GM18858 (cell line): ENCODE measurements at regions not wholly inside any gene's neighbourhood (a gene's known extent, or its start where the extent isn't known, plus 50 kb on each side); places are given as distances from the start of the nearest gene placed in this dataset.

Experiments
- ATAC-seq: cut with Tn5 transposase; IDR thresholded peaks from one replicate; pipeline ENCODE4 v1.9.1; 2021; ENCODE audit not compliant: unreplicated experiment

GRCh38 chr18:60754413-60755009 is 381.9 kb upstream of the MC4R start:
- ATAC-seq: no peak

GRCh38 chr18:60755134-60755533 is 382.6 kb upstream of the MC4R start:
- no peak for ATAC-seq

- ATAC-seq: no peak
Measured at GRCh38 chr18:60775978-60776377, 403.4 kb upstream of the MC4R start.

GRCh38 chr18:60784161-60784560 is 411.6 kb upstream of the MC4R start:
- ATAC-seq: no peak

GRCh38 chr18:60794802-60795201 is 422.2 kb upstream of the MC4R start:
- no peak for ATAC-seq

- no peak for ATAC-seq
Measured at GRCh38 chr18:60804415-60804814, 431.8 kb upstream of the MC4R start.

GRCh38 chr18:60809937-60810336 is 437.4 kb upstream of the MC4R start:
- no peak for ATAC-seq

GRCh38 chr18:60812921-60813320 is 440.3 kb upstream of the MC4R start:
- ATAC-seq: no peak

- no peak for ATAC-seq
Measured at GRCh38 chr18:60826346-60826745, 453.8 kb upstream of the MC4R start.

GRCh38 chr18:60831971-60832370 is 459.4 kb upstream of the MC4R start:
- ATAC-seq: no peak

- ATAC-seq: no peak
Measured at GRCh38 chr18:60838677-60839076, 466.1 kb upstream of the MC4R start.

GRCh38 chr18:60846396-60846795 is 473.8 kb upstream of the MC4R start:
- no peak for ATAC-seq

GRCh38 chr18:60847517-60847916 is 474.9 kb upstream of the MC4R start:
- no peak for ATAC-seq

- ATAC-seq: no peak
Measured at GRCh38 chr18:60861575-60861974, 471.7 kb upstream of the CDH20 start.

GRCh38 chr18:60862988-60863387 is 470.2 kb upstream of the CDH20 start:
- no peak for ATAC-seq

- no peak for ATAC-seq
Measured at GRCh38 chr18:60865801-60866200, 467.4 kb upstream of the CDH20 start.

GRCh38 chr18:60870261-60871153 is 462.7 kb upstream of the CDH20 start:
- no peak for ATAC-seq

GRCh38 chr18:60872434-60872833 is 460.8 kb upstream of the CDH20 start:
- ATAC-seq: no peak

GRCh38 chr18:60873708-60874107 is 459.5 kb upstream of the CDH20 start:
- no peak for ATAC-seq

GRCh38 chr18:60875957-60876507 is 457.2 kb upstream of the CDH20 start:
- ATAC-seq: no peak

GRCh38 chr18:60880184-60880583 is 453.0 kb upstream of the CDH20 start:
- ATAC-seq: no peak

GRCh38 chr18:60883587-60883986 is 449.6 kb upstream of the CDH20 start:
- ATAC-seq: no peak
